Activated CD4-positive, alpha-beta T cell treated with anti-CD3 and anti-CD28 coated beads, Interleukin-2, amount 10 ng/mL, durations not matched to agents 24 days and 14 days (primary cell): ENCODE measurements at regions not wholly inside any gene's neighbourhood (a gene's known extent, or its start where the extent isn't known, plus 50 kb on each side); places are given as distances from the start of the nearest gene placed in this dataset.

Experiments used
- DNase-seq: peaks from one replicate; pipeline ENCODE4 v3.0.0; 2022
- H3K27ac Mint-ChIP-seq: one replicate; pipeline ENCODE4 v1.8.0; 2022; ENCODE audit warnings: mild to moderate bottlenecking, mixed read lengths
- H3K27me3 Mint-ChIP-seq: one replicate; pipeline ENCODE4 v1.8.0; 2022; ENCODE audit warnings: mixed read lengths
- H3K36me3 Mint-ChIP-seq: one replicate; pipeline ENCODE4 v1.8.0; 2022; ENCODE audit warnings: low read depth, mild to moderate bottlenecking, mixed read lengths
- H3K4me1 Mint-ChIP-seq: one replicate; pipeline ENCODE4 v1.8.0; 2021; ENCODE audit warnings: mixed read lengths
- H3K4me3 Mint-ChIP-seq: one replicate; pipeline ENCODE4 v1.8.0; 2022; ENCODE audit warnings: mild to moderate bottlenecking, moderate library complexity, mixed read lengths
- H3K9me3 Mint-ChIP-seq: one replicate; pipeline ENCODE4 v1.8.0; 2021; ENCODE audit warnings: mixed read lengths
- intact Hi-C: fragments of 100-400 bp; cut with micrococcal nuclease; formaldehyde crosslinking; loops from one replicate; pipeline ENCODE4 v1.15.1; 2023

GRCh38 chr3:492586-493316, 296.2 kb downstream of the CHL1 start:
- DNase-seq, result no peak
- Mint-ChIP-seq H3K9me3 (peaks cover 3% of the 10 kb centered on the region), H3K27me3 (no peaks in the 10 kb centered on the region), H3K36me3 (no peaks in the 10 kb centered on the region), H3K4me1 (no peaks in the 10 kb centered on the region), H3K4me3 (no peak overlapping the region), H3K27ac (no peak overlapping the region)
- intact Hi-C loops, result no loop called here

- Mint-ChIP-seq H3K9me3 (peaks cover 3% of the 10 kb centered on the region), H3K4me1 (no peaks in the 10 kb centered on the region), H3K27ac (no peak overlapping the region), H3K27me3 (no peaks in the 10 kb centered on the region), H3K36me3 (no peaks in the 10 kb centered on the region), H3K4me3 (no peak overlapping the region)
- no peak for DNase-seq
- intact Hi-C loops, result no loop called here
Measured at GRCh38 chr3:494190-494589, 297.6 kb downstream of the CHL1 start.

GRCh38 chr3:498487-498886, 301.9 kb downstream of the CHL1 start:
- DNase-seq, result no peak
- Mint-ChIP-seq H3K9me3 (peaks cover 3% of the 10 kb centered on the region), H3K4me1 (no peaks in the 10 kb centered on the region), H3K27me3 (no peaks in the 10 kb centered on the region), H3K27ac (no peak overlapping the region), H3K4me3 (no peak overlapping the region), H3K36me3 (no peaks in the 10 kb centered on the region)
- intact Hi-C loops, result no loop called here

GRCh38 chr3:499001-499761, 302.6 kb downstream of the CHL1 start:
- Mint-ChIP-seq H3K36me3 (no peaks in the 10 kb centered on the region), H3K9me3 (peaks cover 2% of the 10 kb centered on the region), H3K4me3 (no peak overlapping the region), H3K27me3 (no peaks in the 10 kb centered on the region), H3K4me1 (no peaks in the 10 kb centered on the region), H3K27ac (no peak overlapping the region)
- intact Hi-C loops, result no loop called here
- DNase-seq, result no peak

- Mint-ChIP-seq H3K27ac (no peak overlapping the region), H3K36me3 (no peaks in the 10 kb centered on the region), H3K9me3 (peaks cover under 1% of the 10 kb centered on the region), H3K4me1 (no peaks in the 10 kb centered on the region), H3K4me3 (no peak overlapping the region), H3K27me3 (no peaks in the 10 kb centered on the region)
- intact Hi-C loops, result no loop called here
- DNase-seq, result no peak
Measured at GRCh38 chr3:502486-502885, 305.9 kb downstream of the CHL1 start.

- no peak overlapping the region for H3K4me3 Mint-ChIP-seq
- no peaks in the 10 kb centered on the region for H3K4me1 Mint-ChIP-seq
- H3K9me3 Mint-ChIP-seq, result peaks cover 6% of the 10 kb centered on the region
- H3K27me3 Mint-ChIP-seq, result no peaks in the 10 kb centered on the region
- no peak overlapping the region for H3K27ac Mint-ChIP-seq
- no peak for DNase-seq
- intact Hi-C loops, result no loop called here
- no peaks in the 10 kb centered on the region for H3K36me3 Mint-ChIP-seq
Measured at GRCh38 chr3:513301-513700, 316.7 kb downstream of the CHL1 start.

- DNase-seq, result no peak
- H3K4me1 Mint-ChIP-seq, result no peaks in the 10 kb centered on the region
- H3K36me3 Mint-ChIP-seq, result no peaks in the 10 kb centered on the region
- no peak overlapping the region for H3K27ac Mint-ChIP-seq
- no peaks in the 10 kb centered on the region for H3K27me3 Mint-ChIP-seq
- peaks cover 2% of the 10 kb centered on the region for H3K9me3 Mint-ChIP-seq
- intact Hi-C loops, result no loop called here
- no peak overlapping the region for H3K4me3 Mint-ChIP-seq
Measured at GRCh38 chr3:514192-514591, 317.6 kb downstream of the CHL1 start.

GRCh38 chr3:519026-519425, 322.5 kb downstream of the CHL1 start:
- no peak for DNase-seq
- no peaks in the 10 kb centered on the region for H3K4me1 Mint-ChIP-seq
- no peaks in the 10 kb centered on the region for H3K9me3 Mint-ChIP-seq
- H3K4me3 Mint-ChIP-seq, result no peak overlapping the region
- intact Hi-C loops, result no loop called here
- H3K27ac Mint-ChIP-seq, result no peak overlapping the region
- H3K27me3 Mint-ChIP-seq, result no peaks in the 10 kb centered on the region
- H3K36me3 Mint-ChIP-seq, result no peaks in the 10 kb centered on the region

- no peaks in the 10 kb centered on the region for H3K27me3 Mint-ChIP-seq
- H3K27ac Mint-ChIP-seq, result no peak overlapping the region
- intact Hi-C loops, result no loop called here
Measured at GRCh38 chr3:522888-523287, 326.3 kb downstream of the CHL1 start.

GRCh38 chr3:525415-525814, 328.9 kb downstream of the CHL1 start:
- peaks cover 3% of the 10 kb centered on the region for H3K9me3 Mint-ChIP-seq
- intact Hi-C loops, result no loop called here
- no peaks in the 10 kb centered on the region for H3K4me1 Mint-ChIP-seq
- H3K27me3 Mint-ChIP-seq, result no peaks in the 10 kb centered on the region
- no peak overlapping the region for H3K27ac Mint-ChIP-seq
- no peak overlapping the region for H3K4me3 Mint-ChIP-seq
- no peaks in the 10 kb centered on the region for H3K36me3 Mint-ChIP-seq
- no peak for DNase-seq

More at GRCh38 chr3:522888-523287, 326.3 kb downstream of the CHL1 start:
- Mint-ChIP-seq H3K36me3 (no peaks in the 10 kb centered on the region), H3K9me3 (no peaks in the 10 kb centered on the region), H3K4me1 (no peaks in the 10 kb centered on the region), H3K4me3 (no peak overlapping the region)
- no peak for DNase-seq

GRCh38 chr3:535566-536416, 339.2 kb downstream of the CHL1 start:
- Mint-ChIP-seq H3K36me3 (no peaks in the 10 kb centered on the region), H3K27ac (no peak overlapping the region), H3K4me3 (no peak overlapping the region), H3K4me1 (no peaks in the 10 kb centered on the region), H3K27me3 (no peaks in the 10 kb centered on the region), H3K9me3 (peaks cover 8% of the 10 kb centered on the region)
- intact Hi-C loops, result no loop called here
- no peak for DNase-seq

GRCh38 chr3:536417-536813, 339.9 kb downstream of the CHL1 start:
- DNase-seq, result no peak
- Mint-ChIP-seq H3K4me3 (no peak overlapping the region), H3K36me3 (no peaks in the 10 kb centered on the region), H3K9me3 (peaks cover 8% of the 10 kb centered on the region), H3K27ac (no peak overlapping the region), H3K4me1 (no peaks in the 10 kb centered on the region), H3K27me3 (no peaks in the 10 kb centered on the region)
- intact Hi-C loops, result no loop called here

GRCh38 chr3:541062-541801, 344.7 kb downstream of the CHL1 start:
- no peaks in the 10 kb centered on the region for H3K36me3 Mint-ChIP-seq
- H3K9me3 Mint-ChIP-seq, result peaks cover 8% of the 10 kb centered on the region
- intact Hi-C loops, result no loop called here
- no peaks in the 10 kb centered on the region for H3K4me1 Mint-ChIP-seq
- no peaks in the 10 kb centered on the region for H3K27me3 Mint-ChIP-seq
- H3K27ac Mint-ChIP-seq, result no peak overlapping the region
- no peak for DNase-seq
- H3K4me3 Mint-ChIP-seq, result no peak overlapping the region
